ENCODE measurements at regions not wholly inside any gene's neighbourhood (a gene's known extent, or its start where the extent isn't known, plus 50 kb on each side); places are given as distances from the start of the nearest gene placed in this dataset.

DNA sequence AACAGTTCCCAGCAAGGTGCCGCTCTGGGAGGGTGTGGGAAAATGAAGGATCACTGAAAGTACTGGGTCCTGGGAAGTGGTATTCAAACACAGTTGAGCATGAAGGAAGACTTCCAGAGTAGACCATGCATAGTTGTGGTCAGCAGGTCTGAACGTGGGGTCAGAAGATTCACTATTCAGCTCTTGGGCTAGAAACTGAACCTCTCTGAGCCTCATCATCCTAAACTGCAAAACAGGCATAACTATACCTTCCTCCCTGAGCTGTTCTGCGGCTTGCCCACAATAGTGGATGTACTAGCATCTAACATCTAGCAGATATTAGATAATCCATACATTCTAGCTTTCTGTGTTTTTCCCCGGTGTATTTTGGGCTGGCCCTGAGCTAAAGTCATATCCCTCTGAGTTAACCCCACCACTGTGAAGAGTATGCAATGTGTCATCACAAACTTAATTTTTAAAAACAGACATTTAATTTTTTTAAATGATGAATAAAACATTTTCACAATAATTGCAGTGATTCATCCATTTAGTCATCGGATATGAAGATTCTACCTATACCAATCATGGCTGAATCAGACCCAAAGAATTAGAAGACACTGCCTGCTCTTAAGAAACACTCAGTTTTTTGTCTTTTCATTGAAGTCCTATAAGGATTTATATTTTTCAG lies 179.1 kb downstream of the BLID start:
- TF ChIP-seq, protein P1, sequence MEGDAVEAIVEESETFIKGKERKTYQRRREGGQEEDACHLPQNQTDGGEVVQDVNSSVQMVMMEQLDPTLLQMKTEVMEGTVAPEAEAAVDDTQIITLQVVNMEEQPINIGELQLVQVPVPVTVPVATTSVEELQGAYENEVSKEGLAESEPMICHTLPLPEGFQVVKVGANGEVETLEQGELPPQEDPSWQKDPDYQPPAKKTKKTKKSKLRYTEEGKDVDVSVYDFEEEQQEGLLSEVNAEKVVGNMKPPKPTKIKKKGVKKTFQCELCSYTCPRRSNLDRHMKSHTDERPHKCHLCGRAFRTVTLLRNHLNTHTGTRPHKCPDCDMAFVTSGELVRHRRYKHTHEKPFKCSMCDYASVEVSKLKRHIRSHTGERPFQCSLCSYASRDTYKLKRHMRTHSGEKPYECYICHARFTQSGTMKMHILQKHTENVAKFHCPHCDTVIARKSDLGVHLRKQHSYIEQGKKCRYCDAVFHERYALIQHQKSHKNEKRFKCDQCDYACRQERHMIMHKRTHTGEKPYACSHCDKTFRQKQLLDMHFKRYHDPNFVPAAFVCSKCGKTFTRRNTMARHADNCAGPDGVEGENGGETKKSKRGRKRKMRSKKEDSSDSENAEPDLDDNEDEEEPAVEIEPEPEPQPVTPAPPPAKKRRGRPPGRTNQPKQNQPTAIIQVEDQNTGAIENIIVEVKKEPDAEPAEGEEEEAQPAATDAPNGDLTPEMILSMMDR (IDR thresholded peaks at IDR 0.05): no peak
- TF ChIP-seq POLR2A (IDR thresholded peaks at IDR 0.05): no peak

Data from lower leg skin (tissue), 3 donors.